ENCODE measurements at regions not wholly inside any gene's neighbourhood (a gene's known extent, or its start where the extent isn't known, plus 50 kb on each side); places are given as distances from the start of the nearest gene placed in this dataset.
"Not testable (repeated sequence)": the region's sequence is repeated elsewhere in the genome, so short reads cannot be mapped to it uniquely, and the experiment has no call there.

DNA sequence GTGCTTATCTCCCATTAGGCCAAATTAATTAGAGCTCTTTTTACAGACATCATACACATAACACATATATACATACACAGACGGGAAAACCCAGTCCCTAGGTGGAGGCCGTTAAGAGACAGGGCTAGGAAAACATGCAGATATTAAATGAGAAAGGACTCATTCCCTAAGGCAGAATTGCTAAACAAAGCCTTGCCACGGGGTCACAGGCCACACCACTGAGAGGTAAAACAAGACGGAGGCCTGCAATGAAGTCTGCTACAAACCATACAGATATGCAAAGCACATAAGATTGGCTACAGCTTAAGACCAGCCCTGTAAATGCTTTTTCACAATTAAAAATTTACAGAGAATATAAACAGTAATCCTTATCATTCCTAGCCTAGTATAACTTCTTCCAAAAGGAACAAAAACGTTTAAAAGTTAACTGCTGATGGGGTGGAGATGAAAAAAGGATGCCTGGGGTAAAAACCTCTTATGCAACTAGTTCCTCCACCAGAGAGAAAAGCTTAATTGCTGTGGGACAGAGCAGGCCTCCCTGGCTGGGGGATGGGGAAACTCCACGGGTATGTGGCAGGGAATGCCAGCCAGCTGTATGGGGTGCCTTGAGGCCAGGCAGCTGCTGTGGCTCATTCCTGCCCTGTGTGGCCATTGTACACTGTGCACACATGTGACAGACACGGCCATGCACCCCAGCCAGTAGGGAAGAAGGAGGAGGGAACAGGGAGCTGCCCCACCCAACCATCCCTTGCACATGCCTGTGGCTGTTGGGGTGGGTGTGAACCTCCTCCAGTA, 481.4 kb upstream of the LMCD1 start:
- no peak for DNase-seq

- DNase-seq = no peak
Measured at GRCh38 chr3:8027954-8028353, 473.7 kb upstream of the LMCD1 start.

GRCh38 chr3:8050283-8050682, 451.3 kb upstream of the LMCD1 start:
- DNase-seq = no peak

- DNase-seq = no peak
Measured at GRCh38 chr3:8052659-8053058, 449.0 kb upstream of the LMCD1 start.

DNA sequence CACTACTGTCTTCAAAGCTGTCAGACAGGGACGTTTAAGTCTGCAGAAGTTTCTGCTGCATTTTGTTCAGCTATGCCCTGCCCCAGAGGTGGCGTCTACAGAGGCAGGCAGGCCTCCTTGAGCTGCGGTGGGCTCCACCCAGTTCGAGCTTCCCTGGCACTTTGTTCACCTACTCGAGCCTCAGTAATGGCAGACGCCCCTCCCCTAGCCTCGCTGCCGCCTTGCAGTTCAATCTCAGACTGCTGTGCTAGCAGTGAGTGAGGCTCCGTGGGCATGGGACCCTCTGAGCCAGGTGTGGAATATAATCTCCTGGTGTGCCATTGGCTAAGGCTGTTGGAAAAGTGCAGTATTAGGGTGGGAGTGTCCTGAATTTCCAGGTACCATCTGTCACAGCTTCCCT, 433.5 kb upstream of the LMCD1 start:
- not testable (repeated sequence) for DNase-seq

DNA sequence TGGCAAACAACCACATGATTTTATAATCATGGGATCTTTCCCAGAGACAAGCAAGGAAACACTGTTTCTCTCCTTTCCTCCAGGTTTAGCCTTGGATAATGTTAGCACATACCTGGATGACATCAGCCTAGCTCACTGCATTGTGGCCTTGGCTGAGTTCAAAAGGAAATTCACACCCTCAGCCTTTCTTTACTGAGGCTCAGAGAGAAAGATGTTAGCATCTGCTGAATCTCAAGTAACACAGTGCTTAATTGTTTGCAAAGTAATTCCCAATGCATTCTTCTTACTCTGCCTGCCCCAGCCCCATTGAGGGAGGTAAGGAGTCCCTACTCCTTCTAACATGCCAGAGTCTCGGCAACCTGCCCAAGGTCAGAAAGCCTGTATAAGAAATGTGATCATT, 432.2 kb upstream of the LMCD1 start:
- DNase-seq = no peak

GRCh38 chr3:8070011-8070410, 431.6 kb upstream of the LMCD1 start:
- no peak for DNase-seq

DNA sequence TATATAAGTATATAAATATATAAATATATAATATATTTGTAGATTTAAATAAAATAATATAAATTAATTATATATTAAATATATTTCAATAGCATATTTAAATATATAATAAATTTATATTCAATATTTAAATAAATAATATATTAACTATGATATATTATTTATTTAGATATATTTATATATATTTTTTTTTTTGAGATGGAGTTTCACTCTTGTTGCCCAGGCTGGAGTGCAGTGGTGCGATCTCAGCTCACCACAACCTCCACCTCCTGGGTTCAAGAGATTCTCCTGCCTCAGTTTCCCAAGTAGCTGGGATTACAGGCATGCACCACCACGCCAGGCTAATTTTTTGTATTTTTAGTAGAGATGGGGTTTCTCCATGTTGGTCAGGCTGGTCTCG, 426.9 kb upstream of the LMCD1 start:
- DNase-seq = not testable (repeated sequence)

GRCh38 chr3:8077126-8077525, 424.5 kb upstream of the LMCD1 start:
- DNase-seq = no peak

DNA sequence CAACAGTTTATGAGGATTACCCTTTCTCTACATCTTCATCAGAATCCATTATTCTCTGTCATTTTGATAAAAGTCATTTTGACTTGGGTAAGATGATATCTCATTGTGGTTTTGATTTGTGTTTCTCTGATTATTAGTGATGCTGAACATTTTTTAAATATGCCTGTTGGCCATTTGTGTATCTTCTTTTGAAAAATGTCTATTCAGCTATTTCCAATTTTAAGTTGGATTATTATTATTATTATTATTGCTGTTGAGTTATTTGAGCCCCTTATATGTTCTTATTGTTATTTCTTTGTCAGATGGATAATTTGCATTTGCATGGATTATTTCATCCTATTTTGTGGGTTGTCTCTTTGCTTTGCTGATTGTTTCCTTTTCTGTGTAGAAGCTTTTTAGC, 421.2 kb upstream of the LMCD1 start:
- DNase-seq = no peak

- no peak for DNase-seq
Measured at GRCh38 chr3:8085498-8085897, 416.1 kb upstream of the LMCD1 start.

DNA sequence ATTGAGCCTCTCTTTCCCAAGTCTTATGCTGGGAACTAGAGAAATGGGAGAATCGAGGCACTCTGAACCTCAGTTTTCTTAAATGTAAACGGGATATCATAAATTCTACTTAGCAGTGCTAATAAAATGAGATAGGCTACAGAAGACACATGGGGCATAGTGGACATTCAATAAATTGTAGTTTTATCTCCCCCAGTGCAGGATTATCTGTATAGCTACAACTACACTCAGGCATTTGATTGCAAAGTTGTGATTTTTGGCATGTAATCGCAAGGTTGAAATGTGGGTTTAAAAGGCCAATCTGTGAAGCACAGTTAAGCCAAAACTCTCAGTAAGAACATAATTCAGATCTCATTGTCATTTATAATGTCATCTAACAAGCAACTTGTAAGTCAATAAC, 413.7 kb upstream of the LMCD1 start:
- DNase-seq = no peak

GRCh38 chr3:8094415-8094814, 407.2 kb upstream of the LMCD1 start:
- DNase-seq = no peak

DNA sequence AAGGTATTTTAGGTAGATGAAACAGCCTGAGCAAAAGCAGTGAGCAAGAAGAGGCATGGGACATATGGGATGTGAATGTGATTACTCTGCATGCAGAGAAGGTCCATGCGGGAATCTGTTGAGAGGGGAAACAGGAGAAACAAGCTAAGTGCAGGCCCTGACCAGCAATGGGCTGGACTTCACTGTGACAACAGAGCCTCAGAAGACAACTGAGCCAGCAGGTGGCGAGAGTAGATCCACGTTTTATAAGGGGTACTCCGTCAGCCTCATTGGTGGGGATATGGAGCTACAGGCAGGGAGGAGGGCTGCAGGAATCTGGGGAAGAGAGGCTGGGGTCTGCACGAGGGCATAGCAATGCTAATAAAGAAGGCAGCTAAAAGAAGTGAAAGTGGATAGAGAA, 405.9 kb upstream of the LMCD1 start:
- no peak for DNase-seq

DNA sequence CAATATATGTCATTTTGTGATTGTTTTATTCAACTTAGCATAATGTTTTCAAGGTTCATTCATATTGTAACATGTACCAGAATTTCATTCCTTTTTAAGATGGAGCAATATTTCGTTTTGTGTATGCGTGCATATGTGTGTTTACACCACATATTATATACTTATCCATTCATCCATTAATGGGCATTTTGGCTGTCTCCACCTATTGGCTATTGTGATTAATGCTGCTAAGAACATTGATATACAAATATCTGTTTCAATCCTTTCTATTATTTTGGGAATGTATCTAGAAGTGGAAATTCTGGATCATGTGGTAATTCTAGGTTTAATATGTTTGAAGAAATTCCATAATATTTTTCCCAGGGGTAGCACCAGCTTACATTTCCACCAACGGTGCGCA, 403.9 kb upstream of the LMCD1 start:
- DNase-seq = no peak

DNA sequence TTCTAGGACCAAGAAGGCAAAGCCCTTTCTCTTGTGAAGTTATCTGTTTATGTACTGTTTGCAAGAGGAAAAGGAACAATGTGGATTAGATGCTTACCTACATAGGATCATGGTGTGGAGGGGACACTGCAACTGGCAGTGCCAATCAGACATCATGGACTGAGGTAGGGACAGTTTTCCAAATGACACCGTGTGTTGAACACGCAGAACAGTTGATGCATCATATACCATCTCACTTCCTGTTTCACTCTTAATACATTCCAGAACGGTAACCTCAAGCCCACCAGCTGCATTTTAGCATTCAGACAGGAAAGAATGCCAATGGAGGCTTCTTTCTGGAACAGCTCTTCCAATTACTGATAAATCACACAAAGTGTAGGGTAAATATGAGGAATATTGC, 397.7 kb upstream of the LMCD1 start:
- no peak for DNase-seq

- no peak for DNase-seq
Measured at GRCh38 chr3:8106921-8107320, 394.7 kb upstream of the LMCD1 start.

GRCh38 chr3:8110966-8111798, 390.4 kb upstream of the LMCD1 start:
- DNase-seq = peak; percentile 31

DNA sequence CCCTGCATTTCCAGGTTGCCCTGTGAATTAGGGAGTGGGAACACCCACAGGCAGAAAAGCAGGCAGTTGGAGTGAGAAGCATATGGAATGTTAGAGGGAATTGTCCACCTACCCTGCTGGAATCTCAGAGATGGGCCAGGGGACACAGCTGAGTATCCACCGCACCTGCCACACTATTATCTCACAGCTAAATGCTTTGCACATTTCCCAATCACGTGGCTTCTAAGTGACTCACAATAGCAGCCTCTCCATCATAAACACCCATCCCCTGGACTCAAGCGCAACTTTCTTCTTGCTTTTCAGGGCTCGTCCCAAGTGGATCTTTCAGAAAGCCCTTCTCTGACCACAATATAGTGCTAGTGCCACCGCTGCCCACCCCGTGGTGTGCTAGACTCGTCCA, 389.0 kb upstream of the LMCD1 start:
- no peak for DNase-seq

DNA sequence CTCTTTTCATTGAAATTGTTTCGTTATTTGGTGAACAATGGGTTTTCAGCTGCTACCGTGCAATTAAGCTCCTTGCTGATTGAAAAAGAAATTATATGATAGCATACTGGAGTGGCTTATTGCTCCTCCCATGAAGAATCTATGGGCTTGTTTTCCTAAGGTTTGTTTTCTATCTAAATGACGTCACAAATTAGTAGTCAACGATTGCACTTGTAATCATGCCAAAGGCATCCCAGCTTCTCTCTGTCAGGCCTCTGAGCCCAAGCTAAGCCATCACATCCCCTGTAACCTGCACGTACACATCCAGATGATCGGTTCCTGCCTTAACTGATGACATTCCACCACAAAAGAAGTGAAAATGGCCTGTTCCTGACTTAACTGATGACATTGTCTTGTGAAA, 388.0 kb upstream of the LMCD1 start:
- DNase-seq = no peak

DNA sequence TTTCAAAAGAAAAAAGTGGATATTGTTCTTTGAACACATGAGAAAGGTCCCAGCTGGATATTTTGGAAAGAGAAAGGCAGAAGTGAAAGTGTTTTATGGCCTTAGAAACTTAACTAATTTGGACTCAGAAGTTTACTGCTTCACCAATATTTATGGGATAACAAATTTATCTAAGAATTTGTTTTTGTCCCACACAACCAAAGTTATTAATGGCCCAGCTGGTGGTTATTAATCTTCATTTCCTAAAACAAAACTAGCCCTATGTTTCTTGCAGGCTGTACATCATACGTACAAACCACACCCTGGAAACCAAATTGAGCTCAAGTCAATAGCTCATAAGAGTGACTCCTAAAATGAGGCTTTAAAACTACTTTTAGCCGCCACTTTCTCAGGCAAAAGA, 372.9 kb upstream of the LMCD1 start:
- DNase-seq = no peak

DNA sequence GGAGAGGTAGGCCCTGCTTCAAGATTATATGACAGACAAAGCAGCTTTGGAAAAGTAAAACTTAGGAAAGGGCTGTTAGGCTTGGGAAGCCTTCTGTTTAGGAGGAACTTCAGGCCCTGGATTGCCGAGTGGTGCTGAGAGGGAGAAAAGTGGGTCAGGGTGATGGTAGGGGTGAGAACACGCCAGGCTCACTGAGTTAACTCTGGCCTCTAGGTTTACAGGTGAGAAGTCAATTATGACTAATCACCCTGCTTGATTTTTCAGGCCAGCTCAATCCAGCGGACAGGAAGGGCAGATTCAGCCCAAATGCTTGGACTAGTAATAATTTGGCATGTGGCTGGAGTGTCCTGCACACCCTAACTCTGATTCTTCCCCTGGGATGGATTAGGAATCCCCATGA, 365.1 kb upstream of the LMCD1 start:
- no peak for DNase-seq

DNA sequence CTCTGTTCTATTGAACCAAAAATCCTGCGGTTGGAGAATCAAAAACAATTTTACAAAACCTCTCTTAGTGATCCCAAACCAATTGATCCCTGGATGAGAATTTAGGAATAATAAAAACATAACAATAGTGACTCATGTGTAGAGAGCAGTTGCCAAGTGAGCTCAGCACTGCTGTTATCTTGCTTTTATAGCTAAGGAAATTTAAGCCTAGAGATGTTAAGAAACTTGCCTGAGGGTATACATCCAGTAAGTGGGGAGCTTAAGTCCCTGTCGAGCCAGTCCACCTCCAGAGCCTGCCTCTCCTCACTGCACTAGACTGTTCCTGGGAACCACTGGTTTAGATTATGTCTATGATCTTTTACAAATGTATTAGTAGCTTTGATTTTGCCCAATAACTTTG, 358.4 kb upstream of the LMCD1 start:
- DNase-seq = no peak

DNA sequence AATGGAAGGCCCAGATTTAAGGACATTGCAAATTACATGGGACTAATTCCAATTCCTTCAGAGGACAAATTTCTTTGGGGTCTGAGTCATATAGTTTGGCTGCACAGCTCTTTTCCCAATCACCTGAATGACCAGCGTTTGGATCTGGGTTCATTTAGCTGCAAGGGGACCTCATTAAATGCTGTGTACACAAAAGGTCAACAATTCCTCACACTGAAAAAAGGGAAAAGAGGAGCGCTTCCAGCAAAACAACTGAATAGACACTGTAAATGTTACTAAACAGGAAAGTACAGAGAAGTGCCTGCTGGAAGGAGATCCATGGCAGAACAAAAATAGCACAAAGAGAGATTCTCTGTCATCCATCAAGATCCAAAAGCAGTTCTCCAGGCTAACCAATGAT, 356.0 kb upstream of the LMCD1 start:
- DNase-seq = no peak

GRCh38 chr3:8147711-8148110, 353.9 kb upstream of the LMCD1 start:
- no peak for DNase-seq

Data from activated CD4-positive, alpha-beta T cell treated with anti-CD3 and anti-CD28 coated beads for 1 hour (primary cell).